ENCODE measurements at regions not wholly inside any gene's neighbourhood (a gene's known extent, or its start where the extent isn't known, plus 50 kb on each side); places are given as distances from the start of the nearest gene placed in this dataset.

DNA sequence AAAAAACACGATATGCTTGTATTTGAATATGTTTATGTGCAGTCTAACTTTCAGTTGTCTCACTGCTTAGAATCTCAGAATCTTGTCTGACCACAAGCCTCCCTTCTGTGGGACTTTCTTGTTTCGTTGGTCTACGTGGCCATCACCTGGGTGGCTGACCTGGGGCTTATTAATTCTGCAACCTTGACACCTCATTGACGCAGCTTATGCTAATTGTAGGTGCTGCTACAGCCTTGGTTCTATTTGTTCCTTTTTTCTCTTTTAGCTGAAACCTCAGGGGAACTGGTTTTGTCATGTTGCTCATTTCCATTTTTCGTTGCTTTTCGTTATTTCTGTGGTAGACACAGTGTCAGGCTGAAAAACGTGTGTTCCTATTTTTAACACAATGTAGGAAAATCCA lies 273.7 kb downstream of the SLC4A3 start:
- Histone ChIP-seq H3K27me3 (ENCODE audit: control insufficient read depth in 2 of 2, insufficient read depth in 2 of 2, low read length in 2 of 2) (no peaks in the 10 kb centered on the region), H3K9me1 (ENCODE audit: control insufficient read depth, insufficient read depth, low read length) (no peaks in the 10 kb centered on the region), H2AFZ (ENCODE audit: low read depth, low read length) (no peak overlapping the region), H3K9me3 (replicated peaks; ENCODE audit: control insufficient read depth, insufficient read depth, low read depth, low read length) (no peaks in the 10 kb centered on the region), H3K27ac (ENCODE audit: extremely low read depth, low read depth, low read length) (no peak overlapping the region), H3K9ac (ENCODE audit: insufficient read depth in 1 of 2, low read depth in 2 of 2, low read length in 2 of 2) (no peak overlapping the region), H3K79me2 (ENCODE audit: control insufficient read depth, insufficient read depth, low read length) (no peaks in the 10 kb centered on the region), H3K4me3 (no peak overlapping the region), H4K20me1 (replicated peaks; ENCODE audit: control insufficient read depth, insufficient read depth, low read length) (no peaks in the 10 kb centered on the region), H3K36me3 (ENCODE audit: control insufficient read depth, insufficient read depth, low read length) (no peaks in the 10 kb centered on the region), H3K4me2 (ENCODE audit: insufficient read depth, low read length) (no peak overlapping the region), H3K4me1 (replicated peaks in 1 of 2; ENCODE audit: control insufficient read depth in 2 of 2, insufficient read depth in 2 of 2, low read length in 2 of 2) (no peaks in the 10 kb centered on the region)
- 0% methylated on average over 6 of the region's 7 CpGs for WGBS (ENCODE audit: insufficient coverage, low coverage, missing lambda C conversion rate)
- DNase-seq (ENCODE audit: extremely low read depth in 1 of 4, low spot score in 3 of 4) (no peak), ATAC-seq (no peak), FAIRE-seq (no peak)
- intact Hi-C loops (cut with micrococcal nuclease), result no loop called here
- in situ Hi-C loops (cut with MboI), result no loop called here
- ChIA-PET POLR2A (no interaction called here), CTCF (ENCODE audit: low intra/inter-chr PET ratio) (no interaction called here)
- no TSS peak for BruUV-seq (replicated peaks)
- TF ChIP-seq SP2 (IDR thresholded peaks at IDR 0.05; ENCODE audit: extremely low read depth, low read depth, low read length, poor library complexity, severe bottlenecking) (no peak), FUS (optimal IDR thresholded peaks at IDR 0.05; ENCODE audit: low read depth, low read length) (no peak), PML (IDR thresholded peaks at IDR 0.05; ENCODE audit: low read length) (no peak), CBX5 (IDR thresholded peaks at IDR 0.05; ENCODE audit: borderline replicate concordance, low read depth) (no peak), MTF1 (CRISPR knock-in tag; IDR thresholded peaks at IDR 0.05; ENCODE audit: borderline replicate concordance) (no peak), ZNF398 (CRISPR knock-in tag; IDR thresholded peaks at IDR 0.05) (no peak), PHB2 (IDR thresholded peaks at IDR 0.05; ENCODE audit: low read depth) (no peak), ZSCAN29 (IDR thresholded peaks at IDR 0.05) (no peak), ZC3H4 (CRISPR knock-in tag; IDR thresholded peaks at IDR 0.05; ENCODE audit: borderline replicate concordance) (no peak), ZNF766 (CRISPR knock-in tag; conservative IDR thresholded peaks at IDR 0.05) (no peak), ZNF77 (CRISPR knock-in tag; IDR thresholded peaks at IDR 0.05) (no peak), BRD9 (IDR thresholded peaks at IDR 0.05; ENCODE audit: low read depth, partially characterized antibody) (no peak), ZNF395 (CRISPR knock-in tag; IDR thresholded peaks at IDR 0.05) (no peak), KLF10 (CRISPR knock-in tag; IDR thresholded peaks at IDR 0.05) (no peak), PRMT5 (CRISPR knock-in tag; IDR thresholded peaks at IDR 0.05) (no peak), MYC (IDR thresholded peaks at IDR 0.05; ENCODE audit: low read depth, low read length) (no peak), MYC (CRISPR knock-in tag; IDR thresholded peaks at IDR 0.05; ENCODE audit: borderline replicate concordance, low read depth) (no peak), ARNT (IDR thresholded peaks at IDR 0.05) (no peak), FOXK1 (CRISPR knock-in tag; IDR thresholded peaks at IDR 0.05; ENCODE audit: borderline replicate concordance) (no peak)

Data from K562 (cell line).